Stimulated activated CD8-positive, alpha-beta memory T cell treated with anti-CD3 and anti-CD28 coated beads, Interleukin-12 subunit alpha, Interleukin-12 subunit beta, amount 100 ng/mL, for 1 hour (primary cell): ENCODE measurements at regions not wholly inside any gene's neighbourhood (a gene's known extent, or its start where the extent isn't known, plus 50 kb on each side); places are given as distances from the start of the nearest gene placed in this dataset.

ENCODE experiments used
- DNase-seq: peaks from one replicate; pipeline ENCODE4 v3.0.0-alpha.2; 2020; ENCODE audit warnings: low read depth

DNA sequence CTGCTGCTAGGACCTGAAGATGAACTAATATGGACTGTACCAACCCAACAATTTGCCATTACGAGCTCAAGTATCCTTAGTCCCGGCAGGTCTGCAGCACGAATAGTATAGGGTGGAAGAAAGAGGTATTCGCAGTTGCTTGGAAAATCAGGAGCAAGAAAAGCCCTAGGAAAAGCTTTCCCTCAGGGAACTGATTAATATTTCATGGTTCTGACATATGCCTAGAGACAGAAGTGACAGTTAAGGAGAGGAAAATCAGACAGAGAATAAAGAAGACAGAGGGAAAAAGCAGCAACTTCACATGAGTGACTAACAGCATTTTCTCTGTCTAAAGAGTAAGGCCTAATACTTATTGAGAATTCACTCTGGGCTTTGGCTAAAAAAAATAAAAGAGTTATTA lies 602.9 kb upstream of the ATP2B1 start:
- DNase-seq: no peak

GRCh38 chr12:90305379-90305778 lies 596.7 kb upstream of the ATP2B1 start:
- DNase-seq: no peak

DNA sequence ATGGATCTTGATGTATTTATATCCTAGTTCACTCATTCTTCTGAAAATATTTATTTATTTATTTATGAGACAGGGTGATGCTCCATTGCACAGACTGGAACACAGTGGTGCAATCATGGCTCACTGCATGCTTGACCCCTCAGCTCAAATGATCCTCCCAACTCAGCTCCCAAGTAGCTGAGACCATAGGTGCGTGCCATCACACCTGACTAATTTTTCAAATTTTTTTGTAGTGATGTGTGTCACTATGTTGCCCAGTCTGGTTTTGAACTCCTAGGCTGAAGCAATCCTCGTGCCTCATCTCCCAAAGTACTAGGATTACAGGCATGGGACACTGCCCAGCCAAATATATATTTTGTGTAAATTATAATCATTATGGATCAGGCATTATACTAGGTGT lies 595.6 kb upstream of the ATP2B1 start:
- no peak for DNase-seq

GRCh38 chr12:90303771-90304170 lies 595.1 kb upstream of the ATP2B1 start:
- no peak for DNase-seq

DNA sequence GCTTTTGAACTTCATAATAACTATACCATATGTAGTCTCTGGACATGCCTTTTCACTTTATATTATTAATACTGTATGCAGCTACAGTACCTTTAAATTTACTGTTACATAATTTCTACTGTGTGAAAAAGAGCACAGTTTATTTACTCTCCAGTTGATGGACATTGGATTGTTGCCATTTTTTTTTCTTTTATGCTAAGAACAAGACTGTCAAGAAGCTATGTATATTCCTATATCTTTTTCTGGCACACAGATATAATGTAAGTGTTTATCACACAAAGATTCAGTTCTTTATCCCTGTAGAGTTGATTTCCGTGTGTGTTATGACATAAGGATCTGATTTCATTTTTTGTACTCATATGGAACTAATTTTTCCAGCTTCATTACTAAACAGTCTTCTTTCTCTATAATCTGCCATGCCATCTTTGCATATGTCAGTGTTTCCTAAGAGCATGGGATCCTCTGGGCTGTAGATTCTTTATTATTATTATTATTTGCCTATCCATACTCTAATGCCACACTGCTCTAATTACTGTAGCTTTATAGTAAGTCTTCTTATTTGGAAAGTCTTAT lies 593.0 kb upstream of the ATP2B1 start:
- DNase-seq: no peak

DNA sequence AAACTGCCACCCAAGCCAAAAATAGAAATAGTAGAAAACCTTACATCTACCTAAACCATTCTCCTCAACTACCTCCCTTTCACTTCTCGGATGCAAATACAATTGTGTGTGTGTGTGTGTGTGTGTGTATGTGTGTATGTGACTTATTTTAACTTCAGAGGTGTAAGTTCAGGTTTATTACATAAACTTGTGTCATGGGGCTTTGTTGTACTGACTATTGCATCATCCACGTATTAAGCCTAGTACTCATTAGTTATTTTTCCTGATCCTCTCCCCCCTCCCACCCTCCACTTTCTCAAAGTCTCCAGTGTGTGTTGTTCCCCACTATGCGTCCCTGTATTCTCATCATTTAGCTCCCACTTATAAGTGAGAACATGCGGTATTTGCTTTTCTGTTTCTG lies 592.5 kb upstream of the ATP2B1 start:
- no peak for DNase-seq

- DNase-seq: no peak
Measured at GRCh38 chr12:90299666-90300065, 591.0 kb upstream of the ATP2B1 start.

DNA sequence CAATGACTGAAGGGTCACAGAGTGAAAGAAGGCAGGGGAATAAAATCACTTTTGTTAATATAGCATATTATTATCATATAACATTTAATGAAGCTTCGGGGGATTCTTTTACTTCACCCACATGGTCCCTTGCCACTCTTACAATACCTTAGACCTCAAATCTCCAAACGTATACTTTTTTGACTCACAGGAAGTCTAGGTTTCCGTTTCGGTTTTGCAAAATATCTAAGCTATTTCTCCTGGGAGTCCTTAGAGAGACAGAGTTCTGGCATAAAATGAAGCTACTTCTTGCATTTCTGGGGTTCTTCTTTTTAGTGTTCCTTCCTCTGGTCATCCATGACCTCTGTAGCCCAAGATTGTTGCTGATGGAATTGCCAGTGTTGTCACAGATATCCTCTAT lies 590.5 kb upstream of the ATP2B1 start:
- DNase-seq: no peak

DNA sequence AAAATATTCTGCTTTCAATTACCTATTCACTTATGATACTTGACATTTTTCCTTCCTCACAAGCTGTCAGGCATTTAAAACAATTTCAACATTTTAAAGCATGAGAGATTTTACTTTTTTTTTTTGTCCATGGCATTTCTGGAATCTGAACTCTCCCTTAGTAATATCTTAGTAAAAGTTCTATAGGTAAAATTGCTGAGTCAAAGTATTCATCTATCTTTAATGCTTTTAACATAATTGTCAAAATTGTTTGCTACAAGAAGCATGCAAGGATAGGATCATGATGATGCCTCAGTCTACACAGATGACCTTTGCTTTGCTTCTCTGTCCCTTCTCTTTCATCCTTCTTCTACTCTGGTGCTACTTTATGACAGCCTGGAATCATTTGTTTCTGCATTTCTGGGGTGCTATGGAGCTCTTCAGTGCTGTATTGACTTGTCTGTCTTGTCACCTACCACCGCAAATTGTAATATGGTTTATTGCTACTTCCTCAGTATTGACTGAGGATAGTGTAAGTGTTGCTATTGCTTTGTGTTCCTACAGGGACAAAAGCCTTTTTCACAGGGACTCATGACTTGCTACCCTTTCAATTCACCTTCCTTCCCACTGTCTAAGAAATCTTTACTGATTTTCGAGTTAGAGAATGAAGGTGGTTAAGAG lies 589.8 kb upstream of the ATP2B1 start:
- no peak for DNase-seq

DNA sequence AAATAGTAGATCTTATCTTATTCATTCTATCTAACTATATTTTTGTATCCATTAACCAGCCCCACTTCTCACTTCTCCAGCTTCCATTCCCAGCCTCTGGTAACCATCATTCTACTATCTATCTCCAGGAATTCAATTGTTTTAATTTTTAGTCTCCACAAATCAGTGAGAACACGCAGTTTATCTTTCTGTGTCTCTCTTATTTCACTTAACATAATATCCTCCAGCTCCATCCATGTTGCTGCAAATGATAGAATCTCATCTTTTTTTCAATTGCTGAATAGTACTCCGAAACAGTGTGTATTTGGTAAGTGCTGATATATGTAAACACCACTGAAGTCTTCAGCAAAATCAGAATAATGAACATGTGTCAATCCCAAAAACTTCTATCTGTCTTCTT lies 587.2 kb upstream of the ATP2B1 start:
- DNase-seq: no peak

DNA sequence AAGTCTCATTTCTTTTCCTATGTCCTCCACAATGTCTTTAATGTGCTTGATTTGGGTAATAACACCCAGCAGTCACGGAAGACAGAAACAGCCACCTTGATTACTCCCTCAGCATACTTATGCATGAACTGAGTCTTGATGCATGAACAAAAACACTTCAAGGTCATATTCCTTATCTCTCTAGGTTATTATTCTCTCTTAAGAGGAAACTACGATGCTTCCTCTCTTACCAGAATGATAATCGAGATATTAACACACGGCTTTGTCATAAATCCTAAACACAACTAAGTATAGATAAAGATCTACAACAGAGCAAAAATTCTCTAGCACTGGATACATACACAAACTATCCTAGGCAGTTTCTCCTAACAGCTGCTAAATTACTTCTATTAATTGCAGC lies 583.5 kb upstream of the ATP2B1 start:
- DNase-seq: no peak

DNA sequence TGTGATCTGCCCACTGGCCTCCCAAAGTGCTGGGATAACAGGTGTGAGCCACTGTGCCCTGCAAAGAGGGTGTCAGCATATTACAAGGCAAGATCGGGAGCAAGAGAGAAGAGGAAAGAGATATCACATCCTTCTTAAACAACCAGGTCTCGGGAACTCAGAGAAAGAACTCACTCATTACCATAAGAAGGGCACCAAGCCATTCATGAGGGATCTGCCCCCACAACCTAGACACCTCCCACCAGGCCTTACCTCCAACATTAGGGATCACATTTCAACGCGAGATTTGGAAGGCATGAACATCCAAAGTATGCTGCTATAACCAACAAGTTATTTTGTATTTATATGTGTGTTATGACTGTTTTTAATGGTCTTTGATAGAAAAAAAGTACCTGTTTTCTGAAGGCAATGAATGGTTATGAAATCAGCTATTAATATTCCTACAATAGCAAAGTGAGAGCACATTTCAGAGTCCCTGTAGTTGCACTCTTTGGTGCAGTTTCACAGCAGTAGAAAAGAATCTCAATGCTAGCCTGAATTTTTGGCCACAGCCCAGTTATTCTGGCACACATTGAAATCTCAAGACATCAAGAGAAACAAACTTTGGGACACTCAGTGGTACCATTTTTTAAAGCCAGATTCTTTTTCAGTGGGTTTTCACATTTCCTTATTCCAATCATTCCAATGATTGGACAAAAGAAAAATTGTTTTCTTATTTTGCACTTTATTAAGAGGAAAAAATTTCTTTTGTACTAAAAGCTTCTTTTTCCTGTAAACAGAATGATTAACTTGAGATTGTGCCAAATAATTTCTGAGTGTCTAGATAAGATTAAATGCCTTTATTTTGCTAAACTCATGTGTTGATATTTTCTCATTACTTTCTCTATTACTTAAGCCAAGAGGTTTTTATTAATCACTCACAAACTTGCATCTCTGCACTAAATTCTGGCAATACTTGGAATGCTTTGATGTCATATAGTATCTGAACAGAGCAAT lies 582.6 kb upstream of the ATP2B1 start:
- DNase-seq: no peak

DNA sequence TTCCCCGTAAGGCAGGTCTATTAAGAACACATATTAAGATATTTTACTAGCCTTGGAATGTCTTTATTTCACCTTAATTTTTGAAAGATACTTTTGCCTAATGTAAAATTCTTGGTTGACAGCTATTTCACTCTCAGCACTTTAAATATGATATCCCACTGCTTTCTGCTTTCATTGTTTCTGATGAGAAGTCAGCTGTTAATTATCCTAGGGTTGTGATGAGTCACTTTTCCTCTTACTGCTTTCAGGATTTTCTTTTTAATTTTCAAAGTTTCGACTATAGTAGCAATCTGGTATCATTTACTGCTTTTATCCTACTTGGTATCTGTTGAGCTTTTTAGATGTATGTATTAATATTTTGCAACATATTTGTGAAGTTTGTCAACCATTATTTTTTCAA lies 578.9 kb upstream of the ATP2B1 start:
- DNase-seq: no peak

DNA sequence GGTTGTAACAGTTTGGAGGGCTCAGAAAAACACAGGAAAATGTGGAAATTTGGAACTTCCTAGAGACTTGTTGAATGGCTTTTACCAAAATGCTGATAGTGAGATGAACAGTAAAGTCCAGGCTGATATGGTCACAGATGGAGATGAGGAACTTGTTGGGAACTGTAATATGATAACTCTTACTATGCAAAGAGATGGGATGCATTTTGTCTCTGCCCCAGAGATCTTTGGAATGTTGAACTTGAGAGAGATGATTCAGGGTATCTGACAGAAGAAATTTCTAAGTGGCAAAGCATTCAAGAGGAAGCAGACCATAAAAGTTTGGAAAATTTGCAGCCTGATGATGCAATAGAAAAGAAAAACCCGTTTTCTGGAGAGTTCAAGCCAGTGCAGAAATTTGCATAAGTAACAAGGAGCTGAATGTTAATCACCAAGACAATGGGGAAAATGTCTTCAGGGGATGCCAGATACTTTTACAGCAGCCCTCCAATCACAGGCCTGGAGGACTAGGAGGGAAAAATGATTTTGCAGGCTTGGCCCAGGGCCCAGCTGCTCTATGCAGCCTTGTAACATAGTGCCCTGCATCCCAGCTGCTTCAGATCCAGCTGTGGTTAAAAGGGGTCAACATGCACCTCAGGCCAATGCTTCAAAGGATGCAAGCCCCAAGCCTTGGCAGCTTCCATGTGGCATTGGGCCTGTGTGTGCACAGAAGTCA lies 572.7 kb upstream of the ATP2B1 start:
- no peak for DNase-seq

DNA sequence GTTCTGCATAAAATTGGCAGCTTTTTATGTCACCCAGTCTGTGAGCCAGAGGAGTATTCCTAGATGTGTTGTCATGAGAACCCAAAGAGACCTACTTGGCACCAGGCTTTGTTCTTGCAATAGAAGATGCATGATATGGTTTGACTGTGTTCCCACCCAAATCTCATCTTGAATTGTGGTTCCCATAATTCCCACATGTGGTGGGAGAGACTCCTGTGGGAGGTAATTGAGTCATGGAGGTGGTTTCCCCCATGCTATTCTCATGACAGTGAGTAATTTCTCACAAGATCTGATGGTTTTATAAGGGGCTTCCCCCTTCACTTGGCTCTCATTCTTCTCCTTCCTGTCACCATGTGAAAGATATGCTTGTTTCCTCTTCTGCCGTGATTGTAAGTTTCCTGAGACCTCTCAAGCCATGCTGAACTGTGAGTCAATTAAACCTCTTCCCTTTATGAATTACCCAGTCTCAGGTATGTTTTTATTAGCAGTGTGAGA lies 572.0 kb upstream of the ATP2B1 start:
- DNase-seq: no peak

- no peak for DNase-seq
Measured at GRCh38 chr12:90280033-90280432, 571.4 kb upstream of the ATP2B1 start.

DNA sequence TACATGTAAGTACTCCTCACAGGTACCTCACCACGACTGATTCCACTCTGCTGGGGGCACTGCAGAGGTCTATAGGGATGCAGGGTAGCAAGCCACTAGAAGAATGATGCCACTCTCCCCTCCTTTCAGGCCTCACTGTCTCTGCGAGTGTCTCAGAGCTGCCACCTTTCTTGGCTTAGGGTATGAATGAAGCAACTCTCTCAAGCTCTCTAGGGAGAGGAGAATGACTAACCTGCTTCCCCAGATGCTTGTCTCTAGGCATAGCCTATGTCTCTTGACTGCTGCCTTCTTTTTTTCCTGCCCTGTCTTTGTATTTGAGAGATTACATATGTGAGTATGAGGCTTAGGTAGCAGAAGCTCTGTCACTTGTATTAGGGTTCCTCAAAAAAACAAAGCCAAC lies 566.5 kb upstream of the ATP2B1 start:
- no peak for DNase-seq

- no peak for DNase-seq
Measured at GRCh38 chr12:90274407-90274806, 565.8 kb upstream of the ATP2B1 start.

GRCh38 chr12:90268574-90268973 lies 559.9 kb upstream of the ATP2B1 start:
- DNase-seq: no peak

DNA sequence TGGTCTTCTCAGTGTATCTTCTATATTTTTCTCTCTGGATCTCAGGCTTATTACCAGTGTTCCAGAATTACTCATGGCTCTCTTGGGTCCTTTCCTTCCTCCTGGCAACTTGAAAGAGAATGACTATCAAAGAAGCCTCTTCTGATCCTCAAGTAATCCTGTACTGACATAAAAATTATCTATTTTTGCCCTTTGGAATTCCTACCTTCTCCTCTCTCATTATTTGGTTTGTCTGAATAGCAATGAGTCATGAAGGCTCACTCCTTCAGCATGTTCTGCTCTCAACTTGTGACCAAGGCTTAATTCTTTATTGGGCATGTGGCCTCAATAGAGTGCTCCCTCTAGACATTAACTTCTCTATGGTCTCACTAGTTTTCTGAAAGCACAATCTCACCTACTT lies 553.6 kb upstream of the ATP2B1 start:
- no peak for DNase-seq

DNA sequence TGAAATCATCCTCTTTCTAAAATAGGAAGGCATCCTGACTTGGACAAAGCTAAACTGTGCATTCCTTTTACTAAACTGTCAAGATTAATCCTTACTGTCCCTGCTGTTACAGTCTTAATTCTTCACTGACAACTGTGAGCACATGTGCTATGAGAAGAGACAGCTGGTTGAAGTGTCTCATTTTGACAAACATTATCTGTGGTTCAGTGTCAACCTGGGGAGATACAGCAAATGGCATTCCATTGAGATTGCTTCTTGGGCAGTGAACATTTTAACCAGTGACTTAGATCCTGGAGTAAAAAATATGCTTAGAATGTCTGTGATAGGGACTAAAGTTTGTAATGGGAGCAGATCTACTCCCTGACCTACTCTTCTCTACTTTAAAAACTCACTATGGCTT lies 552.6 kb upstream of the ATP2B1 start:
- DNase-seq: no peak

- no peak for DNase-seq
Measured at GRCh38 chr12:90260136-90260535, 551.5 kb upstream of the ATP2B1 start.
